Endothelial cell of umbilical vein (primary cell): ENCODE measurements at regions not wholly inside any gene's neighbourhood (a gene's known extent, or its start where the extent isn't known, plus 50 kb on each side); places are given as distances from the start of the nearest gene placed in this dataset.

ENCODE experiments used
- BruUV-seq: library from RNA; stranded (reverse); fragments of 400-500 nt; replicated peaks from 2 replicates; lab custom pipeline; 2021; lab: Mats Ljungman, UMichigan
- CTCF ChIA-PET: fragments of 300-600, 350-600 bp; sonication (Branson Sonifier 250); formaldehyde crosslinking; loops from one replicate; lab custom pipeline; 2021; ENCODE audit warnings: antibody characterized with exemption, inconsistent platforms; lab: Charles Lee
- POLR2A ChIA-PET: fragments of 300-600, 350-600 bp; sonication (Branson Sonifier 250); formaldehyde crosslinking; loops from one replicate; lab custom pipeline; 2021; ENCODE audit warnings: antibody characterized with exemption, inconsistent platforms; lab: Charles Lee
- DNase-seq: peaks from one replicate; pipeline ENCODE4 v3.0.0-alpha.2; 2011; ENCODE audit warnings: low read depth, low spot score
- FAIRE-seq: peaks from 2 replicates; lab custom pipeline; 2011; peaks lifted over from hg19 to GRCh38; lab: Jason Lieb, UNC
- H2AFZ ChIP-seq: 2 replicates; pipeline ENCODE4 v1.6.0; 2012; ENCODE audit warnings: low read depth, low read length, control low read depth, inconsistent platforms
- H3K27ac ChIP-seq: 2 replicates; pipeline ENCODE4 v1.5.1; 2011; ENCODE audit warnings: low read depth, mild to moderate bottlenecking, control low read depth, low read length, moderate library complexity; ENCODE audit not compliant: insufficient read depth
- H3K27me3 ChIP-seq, 2 experiments: 2 replicates each; pipeline versions ENCODE4 v1.6.0 to v1.6.1; 2011; ENCODE audit warnings: low read length in 2 of 2, mixed read lengths in 1 of 2; ENCODE audit not compliant: control insufficient read depth in 2 of 2, insufficient read depth in 2 of 2
- H3K36me3 ChIP-seq, 2 experiments: 2 replicates in 1 of 2; 3 replicates in 1 of 2; pipeline ENCODE4 v1.5.1; 2011; ENCODE audit warnings: low read length in 2 of 2, mild to moderate bottlenecking in 1 of 2, moderate library complexity in 1 of 2; ENCODE audit not compliant: control insufficient read depth in 2 of 2, insufficient read depth in 2 of 2; ENCODE audit errors: extremely low read depth in 1 of 2
- H3K4me1 ChIP-seq: 3 replicates; pipeline ENCODE4 v1.5.1; 2011; ENCODE audit warnings: mild to moderate bottlenecking, low read length; ENCODE audit not compliant: control insufficient read depth, insufficient read depth; ENCODE audit errors: extremely low read depth
- H3K4me2 ChIP-seq: 2 replicates; pipeline ENCODE4 v1.6.1; 2011; ENCODE audit warnings: low read length, control low read depth, mixed read lengths; ENCODE audit not compliant: insufficient read depth
- H3K4me3 ChIP-seq, 3 experiments: fragments of 200-600 bp in 1 of 3; sonication (generic), shearing (Covaris generic) in 1 of 3; replicated peaks in 1 of 3; 2 replicates each; pipeline ENCODE4 v1.5.1; 2011 to 2016; ENCODE audit warnings: control low read depth in 3 of 3, low read length in 3 of 3, mild to moderate bottlenecking in 2 of 3, inconsistent platforms in 1 of 3, low read depth in 1 of 3, moderate library complexity in 1 of 3; ENCODE audit not compliant: insufficient read depth in 1 of 3
- H3K79me2 ChIP-seq: 2 replicates; pipeline ENCODE4 v1.6.0; 2012; ENCODE audit warnings: low read length, inconsistent platforms; ENCODE audit not compliant: control insufficient read depth, insufficient read depth
- H3K9ac ChIP-seq: replicated peaks from 2 replicates; pipeline ENCODE3; 2011; ENCODE audit warnings: low read length, control low read depth; ENCODE audit not compliant: insufficient read depth; ENCODE audit errors: extremely low read depth
- H3K9me1 ChIP-seq: replicated peaks from 3 replicates; pipeline ENCODE4 v1.6.0; 2011; ENCODE audit warnings: mild to moderate bottlenecking, low read length; ENCODE audit not compliant: control insufficient read depth, insufficient read depth; ENCODE audit errors: extremely low read depth
- H3K9me3 ChIP-seq: replicated peaks from 2 replicates; pipeline ENCODE4 v1.5.1; 2012; ENCODE audit warnings: low read length, inconsistent platforms; ENCODE audit not compliant: control insufficient read depth, insufficient read depth
- H4K20me1 ChIP-seq: replicated peaks from 2 replicates; pipeline ENCODE3; 2011; ENCODE audit warnings: mild to moderate bottlenecking, low read length; ENCODE audit not compliant: control insufficient read depth, insufficient read depth; ENCODE audit errors: extremely low read depth
- EZH2 ChIP-seq: IDR thresholded peaks from 2 replicates; pipeline ENCODE4 v1.6.1; 2012; ENCODE audit warnings: borderline replicate concordance, low read depth, mild to moderate bottlenecking, moderate library complexity, low read length, inconsistent platforms; ENCODE audit not compliant: severe bottlenecking
- FOS ChIP-seq: IDR thresholded peaks from 2 replicates; pipeline ENCODE4 v1.6.1; 2011; ENCODE audit warnings: mild to moderate bottlenecking, low read length, moderate library complexity, borderline replicate concordance; ENCODE audit not compliant: insufficient read depth
- GATA2 ChIP-seq: IDR thresholded peaks from 2 replicates; pipeline ENCODE4 v1.7.0; 2011; ENCODE audit warnings: low read depth, mild to moderate bottlenecking, moderate library complexity, mixed read lengths, low read length; ENCODE audit not compliant: insufficient read length, insufficient read depth
- JUN ChIP-seq: IDR thresholded peaks from 2 replicates; pipeline ENCODE4 v1.6.1; 2011; ENCODE audit warnings: borderline replicate concordance, low read depth; ENCODE audit not compliant: insufficient read length, insufficient read depth
- MYC ChIP-seq: IDR thresholded peaks from one replicate; pipeline ENCODE4 v1.6.1; 2011; ENCODE audit warnings: mild to moderate bottlenecking, low read depth, low read length
- POLR2A ChIP-seq: IDR thresholded peaks from 2 replicates; pipeline ENCODE4 v1.6.1; 2012; ENCODE audit warnings: low read depth, mild to moderate bottlenecking, control low read depth, low read length
- POLR2AphosphoS5 ChIP-seq: IDR thresholded peaks from 2 replicates; pipeline ENCODE4 v1.6.1; 2012; ENCODE audit warnings: low read depth, mild to moderate bottlenecking, control low read depth, low read length, moderate library complexity; ENCODE audit not compliant: insufficient read depth
- dilution Hi-C: fragments of 300-500 bp; cut with MboI; formaldehyde crosslinking; loops from one replicate; pipeline ENCODE4 v1.15.0; 2019; ENCODE audit warnings: low sequenced_read_pairs; ENCODE audit not compliant: extremely low pct_ligation_motif_present
- intact Hi-C: fragments of 100-400 bp; cut with micrococcal nuclease; formaldehyde crosslinking; loops from one replicate; pipeline ENCODE4 v1.10.0; 2022
- TF ChIP-seq, protein P1 (sequence below): IDR thresholded peaks from 2 replicates; pipeline ENCODE4 v1.6.1; 2011; ENCODE audit not compliant: insufficient read depth, insufficient read length
- TF ChIP-seq, protein P2 (sequence below), 2 donors: IDR thresholded peaks; 1 replicate in 1 of 2; 2 replicates in 1 of 2; pipeline ENCODE4 v1.5.1; 2011; ENCODE audit warnings: low read length in 2 of 2, mild to moderate bottlenecking in 2 of 2, moderate library complexity in 2 of 2, control low read depth in 1 of 2, inconsistent platforms in 1 of 2, low read depth in 1 of 2; ENCODE audit not compliant: insufficient read depth in 1 of 2; ENCODE audit errors: extremely low read depth in 1 of 2

DNA sequence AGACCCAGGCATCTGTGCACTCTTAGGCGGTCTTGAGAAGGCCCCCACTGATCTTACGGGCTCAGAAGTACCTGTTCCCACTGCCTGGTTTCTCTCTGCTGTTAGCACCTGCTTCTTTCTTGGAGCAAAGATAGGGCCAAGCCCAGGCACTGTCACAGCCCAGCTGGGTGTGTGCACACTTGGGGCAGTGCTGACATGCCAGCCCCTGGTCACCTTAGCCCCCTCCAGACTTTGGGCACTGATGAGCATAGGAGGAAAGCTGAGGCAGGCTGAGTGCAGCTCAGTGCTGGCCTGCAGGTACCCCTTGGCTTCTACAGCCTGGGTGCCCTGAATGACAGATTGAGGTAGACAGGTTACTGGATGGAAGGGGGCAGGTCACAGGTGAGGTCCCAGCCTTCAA is 105.7 kb upstream of the AHI1 start:
- POLR2A ChIA-PET: no interaction called here
- no peaks in the 10 kb centered on the region for H3K79me2 ChIP-seq

DNA sequence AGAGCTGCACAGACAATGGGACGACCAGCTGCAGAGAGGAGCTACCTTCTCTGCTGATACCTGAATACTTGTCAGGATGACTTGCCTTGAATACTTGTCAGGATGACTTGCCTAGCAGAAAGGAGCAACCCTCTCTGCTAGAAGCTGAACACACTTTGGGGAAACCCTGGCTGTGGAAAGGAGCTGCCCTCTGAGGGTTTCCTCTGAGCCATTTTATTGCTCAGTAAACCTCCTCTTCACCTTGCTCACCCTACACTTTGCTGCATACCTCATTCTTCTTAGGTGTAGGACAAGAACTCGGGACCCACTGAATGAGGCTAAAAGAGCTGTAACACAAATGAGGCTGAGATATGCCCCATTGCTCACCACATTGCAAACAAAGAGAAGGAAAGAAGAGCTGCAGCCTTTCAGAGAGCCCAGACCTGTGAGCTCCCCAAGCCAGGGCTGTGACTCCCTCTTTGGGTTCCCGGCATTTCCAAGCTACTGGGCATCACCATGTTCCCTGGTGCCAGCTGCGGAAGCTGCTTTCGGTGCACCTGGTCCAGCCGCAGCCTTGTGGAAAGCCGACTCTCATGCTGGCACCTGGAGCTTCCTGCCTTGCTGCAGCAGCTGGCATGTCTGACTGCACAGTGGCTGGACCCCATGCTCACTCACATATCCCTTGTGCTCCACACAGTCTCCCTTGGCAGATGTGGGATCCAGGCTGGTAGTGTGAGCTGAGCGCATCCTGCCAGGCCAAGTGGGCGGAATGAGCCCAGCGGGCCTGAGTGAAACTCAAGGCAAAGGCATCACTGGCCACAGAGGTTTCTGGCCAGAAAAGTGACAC is 106.7 kb upstream of the AHI1 start:
- CTCF ChIA-PET: interaction anchor here (0.9 kb wide), 1 partner anchor 9 kb away, joined by 3 read pairs; no protein-coding TSS in a partner anchor
- no peak for TF ChIP-seq FOS
- TF ChIP-seq EZH2: no peak
- TF ChIP-seq, protein P1, sequence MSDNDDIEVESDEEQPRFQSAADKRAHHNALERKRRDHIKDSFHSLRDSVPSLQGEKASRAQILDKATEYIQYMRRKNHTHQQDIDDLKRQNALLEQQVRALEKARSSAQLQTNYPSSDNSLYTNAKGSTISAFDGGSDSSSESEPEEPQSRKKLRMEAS: no peak
- TF ChIP-seq POLR2A: no peak
- TF ChIP-seq JUN: no peak
- no peak for TF ChIP-seq MYC
- TF ChIP-seq POLR2AphosphoS5: no peak
- TF ChIP-seq, protein P2, sequence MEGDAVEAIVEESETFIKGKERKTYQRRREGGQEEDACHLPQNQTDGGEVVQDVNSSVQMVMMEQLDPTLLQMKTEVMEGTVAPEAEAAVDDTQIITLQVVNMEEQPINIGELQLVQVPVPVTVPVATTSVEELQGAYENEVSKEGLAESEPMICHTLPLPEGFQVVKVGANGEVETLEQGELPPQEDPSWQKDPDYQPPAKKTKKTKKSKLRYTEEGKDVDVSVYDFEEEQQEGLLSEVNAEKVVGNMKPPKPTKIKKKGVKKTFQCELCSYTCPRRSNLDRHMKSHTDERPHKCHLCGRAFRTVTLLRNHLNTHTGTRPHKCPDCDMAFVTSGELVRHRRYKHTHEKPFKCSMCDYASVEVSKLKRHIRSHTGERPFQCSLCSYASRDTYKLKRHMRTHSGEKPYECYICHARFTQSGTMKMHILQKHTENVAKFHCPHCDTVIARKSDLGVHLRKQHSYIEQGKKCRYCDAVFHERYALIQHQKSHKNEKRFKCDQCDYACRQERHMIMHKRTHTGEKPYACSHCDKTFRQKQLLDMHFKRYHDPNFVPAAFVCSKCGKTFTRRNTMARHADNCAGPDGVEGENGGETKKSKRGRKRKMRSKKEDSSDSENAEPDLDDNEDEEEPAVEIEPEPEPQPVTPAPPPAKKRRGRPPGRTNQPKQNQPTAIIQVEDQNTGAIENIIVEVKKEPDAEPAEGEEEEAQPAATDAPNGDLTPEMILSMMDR (IDR thresholded peaks at IDR 0.05; ENCODE audit: extremely low read depth in 1 of 2, insufficient read depth in 1 of 2, low read depth in 1 of 2, low read length in 2 of 2): no peak
- no peak for TF ChIP-seq GATA2
- no peak overlapping the region for H2AFZ ChIP-seq
- H4K20me1 ChIP-seq: no peaks in the 10 kb centered on the region
- H3K36me3 ChIP-seq: no peaks in the 10 kb centered on the region
- H3K4me3 ChIP-seq: no peak overlapping the region
- no peak overlapping the region for H3K4me2 ChIP-seq
- H3K27me3 ChIP-seq: no peaks in the 10 kb centered on the region
- H3K27ac ChIP-seq: no peak overlapping the region
- dilution Hi-C loops (no loop called here), intact Hi-C loops (no loop called here)
- H3K9ac ChIP-seq: no peak overlapping the region
- H3K9me3 ChIP-seq: no peaks in the 10 kb centered on the region
- FAIRE-seq (no peak), DNase-seq (no peak)
- no TSS peak for BruUV-seq
- H3K79me2 ChIP-seq: no peaks in the 10 kb centered on the region
- POLR2A ChIA-PET: no interaction called here
- H3K4me1 ChIP-seq: no peaks in the 10 kb centered on the region
- no peaks in the 10 kb centered on the region for H3K9me1 ChIP-seq

More for the DNA sequence above, 105.7 kb upstream of the AHI1 start:
- no peak for FAIRE-seq
- H2AFZ ChIP-seq: no peak overlapping the region
- no peak overlapping the region for H3K4me3 ChIP-seq
- H3K36me3 ChIP-seq: no peaks in the 10 kb centered on the region
- H3K9me3 ChIP-seq: no peaks in the 10 kb centered on the region
- no peak overlapping the region for H3K4me2 ChIP-seq
- no peak for DNase-seq
- TF ChIP-seq, protein P1: no peak
- no peak for TF ChIP-seq POLR2A
- no peak for TF ChIP-seq POLR2AphosphoS5
- no peak for TF ChIP-seq MYC
- TF ChIP-seq FOS: no peak
- TF ChIP-seq JUN: no peak
- no peak for TF ChIP-seq GATA2
- TF ChIP-seq EZH2: no peak
- no peak overlapping the region for H3K27ac ChIP-seq
- H3K27me3 ChIP-seq: no peaks in the 10 kb centered on the region
- intact Hi-C loops: no loop called here
- no TSS peak for BruUV-seq
- H3K4me1 ChIP-seq: no peaks in the 10 kb centered on the region
- H4K20me1 ChIP-seq: no peaks in the 10 kb centered on the region
- dilution Hi-C loops: no loop called here
- CTCF ChIA-PET: no interaction called here
- H3K9me1 ChIP-seq: no peaks in the 10 kb centered on the region
- no peak overlapping the region for H3K9ac ChIP-seq
